ENCODE measurements at regions not wholly inside any gene's neighbourhood (a gene's known extent, or its start where the extent isn't known, plus 50 kb on each side); places are given as distances from the start of the nearest gene placed in this dataset.
A peak's percentile ranks its signal among the peaks of the same experiment; 100 is the strongest.

DNA sequence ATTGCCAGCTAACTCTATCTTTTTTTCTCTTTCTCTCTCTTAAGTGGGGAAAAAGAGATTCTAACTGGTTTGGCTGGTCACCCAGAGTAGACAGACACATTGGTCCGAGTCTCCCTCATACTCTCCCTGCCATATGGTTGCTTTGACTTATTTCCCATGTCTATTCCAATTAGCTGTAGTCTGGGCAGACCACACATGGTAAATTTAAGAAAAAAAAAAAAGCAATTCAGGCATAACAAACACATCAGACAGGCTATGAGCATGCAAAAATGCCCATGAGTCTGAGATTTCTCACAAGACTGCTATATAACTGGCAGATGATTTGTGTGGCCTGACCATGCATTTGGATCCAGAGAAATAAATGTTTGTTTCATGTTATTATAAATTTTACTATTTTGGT, 110.2 kb upstream of the FGF10 start:
- DNase-seq (ENCODE audit: low read depth in 1 of 2, low spot score in 1 of 2), result no peak
- H3K36me3 ChIP-seq, result no peaks in the 10 kb centered on the region
- H3K9me3 ChIP-seq (ENCODE audit: low read depth), result no peaks in the 10 kb centered on the region
- H3K27me3 ChIP-seq, result no peaks in the 10 kb centered on the region
- peaks cover 22% of the 10 kb centered on the region for H3K4me1 ChIP-seq (ENCODE audit: low read depth)
- TF ChIP-seq, protein P1, sequence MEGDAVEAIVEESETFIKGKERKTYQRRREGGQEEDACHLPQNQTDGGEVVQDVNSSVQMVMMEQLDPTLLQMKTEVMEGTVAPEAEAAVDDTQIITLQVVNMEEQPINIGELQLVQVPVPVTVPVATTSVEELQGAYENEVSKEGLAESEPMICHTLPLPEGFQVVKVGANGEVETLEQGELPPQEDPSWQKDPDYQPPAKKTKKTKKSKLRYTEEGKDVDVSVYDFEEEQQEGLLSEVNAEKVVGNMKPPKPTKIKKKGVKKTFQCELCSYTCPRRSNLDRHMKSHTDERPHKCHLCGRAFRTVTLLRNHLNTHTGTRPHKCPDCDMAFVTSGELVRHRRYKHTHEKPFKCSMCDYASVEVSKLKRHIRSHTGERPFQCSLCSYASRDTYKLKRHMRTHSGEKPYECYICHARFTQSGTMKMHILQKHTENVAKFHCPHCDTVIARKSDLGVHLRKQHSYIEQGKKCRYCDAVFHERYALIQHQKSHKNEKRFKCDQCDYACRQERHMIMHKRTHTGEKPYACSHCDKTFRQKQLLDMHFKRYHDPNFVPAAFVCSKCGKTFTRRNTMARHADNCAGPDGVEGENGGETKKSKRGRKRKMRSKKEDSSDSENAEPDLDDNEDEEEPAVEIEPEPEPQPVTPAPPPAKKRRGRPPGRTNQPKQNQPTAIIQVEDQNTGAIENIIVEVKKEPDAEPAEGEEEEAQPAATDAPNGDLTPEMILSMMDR (IDR thresholded peaks at IDR 0.05; ENCODE audit: low read depth, low read length), result no peak
- H3K4me3 ChIP-seq, result no peak overlapping the region
- H3K27ac ChIP-seq, result no peak overlapping the region

DNA sequence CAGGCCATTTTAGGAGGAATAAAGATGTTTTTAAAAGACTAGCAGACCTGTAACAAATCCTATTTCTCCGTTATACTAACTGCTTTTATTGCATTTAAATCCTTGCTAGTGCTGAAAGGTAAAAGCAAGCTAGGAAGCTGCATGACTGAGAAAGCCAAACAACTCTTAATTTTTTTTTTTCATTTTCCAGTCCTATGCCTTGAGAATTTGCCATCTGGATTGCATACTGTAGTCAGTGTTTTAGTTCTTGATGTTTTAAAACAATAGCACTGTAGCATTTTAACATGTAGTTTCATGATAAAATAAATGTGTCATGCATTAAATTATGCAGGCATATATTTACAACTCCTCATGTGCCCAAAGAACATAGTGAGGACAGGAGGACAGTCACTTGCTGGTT, 108.4 kb upstream of the FGF10 start:
- DNase-seq (ENCODE audit: low read depth in 1 of 2, low spot score in 1 of 2), result no peak
- Histone ChIP-seq H3K4me3 (no peak overlapping the region), H3K36me3 (no peaks in the 10 kb centered on the region), H3K27me3 (no peaks in the 10 kb centered on the region), H3K9me3 (ENCODE audit: low read depth) (no peaks in the 10 kb centered on the region), H3K4me1 (ENCODE audit: low read depth) (peaks cover 20% of the 10 kb centered on the region), H3K27ac (no peak overlapping the region)
- TF ChIP-seq, protein P1 (IDR thresholded peaks at IDR 0.05; ENCODE audit: low read depth, low read length), result no peak

DNA sequence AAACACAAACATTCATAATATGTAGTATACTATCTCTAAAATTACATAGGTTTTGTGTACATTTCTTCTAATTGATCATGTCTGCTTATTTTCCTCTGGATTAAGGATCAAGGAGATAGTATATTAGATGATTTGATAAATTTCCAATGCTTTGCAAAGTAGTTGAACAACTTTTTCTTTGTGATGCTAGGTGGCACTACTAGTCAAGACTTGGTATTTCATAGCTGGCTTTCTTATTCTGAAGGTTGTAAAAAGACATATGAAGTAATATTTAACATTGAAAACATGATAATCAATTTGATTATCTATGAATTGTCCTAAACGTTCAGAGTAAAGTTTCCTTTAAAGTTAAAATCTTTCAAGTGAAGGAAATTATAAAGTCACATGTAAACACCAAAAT, 106.1 kb upstream of the FGF10 start:
- DNase-seq (ENCODE audit: low read depth in 1 of 2, low spot score in 1 of 2), result no peak
- H3K4me3 ChIP-seq, result no peak overlapping the region
- H3K36me3 ChIP-seq, result no peaks in the 10 kb centered on the region
- H3K4me1 ChIP-seq (ENCODE audit: low read depth), result peaks cover 11% of the 10 kb centered on the region
- TF ChIP-seq, protein P1 (IDR thresholded peaks at IDR 0.05; ENCODE audit: low read depth, low read length), result no peak
- no peaks in the 10 kb centered on the region for H3K27me3 ChIP-seq
- H3K27ac ChIP-seq, result no peak overlapping the region
- no peaks in the 10 kb centered on the region for H3K9me3 ChIP-seq (ENCODE audit: low read depth)

DNA sequence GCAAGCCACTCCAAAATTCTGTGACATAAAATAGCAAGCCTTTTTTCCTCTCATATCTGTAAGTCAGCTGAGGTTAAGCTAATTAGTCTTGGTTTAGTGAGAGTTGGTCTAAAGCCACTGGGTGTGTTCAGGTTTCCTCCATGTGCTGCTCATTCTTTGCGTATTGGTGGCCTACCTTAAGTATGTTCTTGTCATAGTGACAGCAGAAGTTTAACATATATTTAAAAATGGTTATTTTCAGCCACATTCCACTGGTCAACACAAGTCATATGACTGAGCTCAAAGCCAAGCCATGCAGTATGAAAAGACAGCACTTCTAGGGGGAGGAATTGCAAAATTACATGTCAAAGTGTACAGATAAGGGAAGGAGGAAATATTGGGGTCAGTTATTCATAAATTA, 100.5 kb upstream of the FGF10 start:
- DNase-seq (ENCODE audit: low read depth in 1 of 2, low spot score in 1 of 2), result no peak
- Histone ChIP-seq H3K9me3 (ENCODE audit: low read depth) (no peaks in the 10 kb centered on the region), H3K36me3 (no peaks in the 10 kb centered on the region), H3K27ac (no peak overlapping the region), H3K4me1 (ENCODE audit: low read depth) (peaks cover 13% of the 10 kb centered on the region), H3K4me3 (no peak overlapping the region), H3K27me3 (no peaks in the 10 kb centered on the region)
- TF ChIP-seq, protein P1 (IDR thresholded peaks at IDR 0.05; ENCODE audit: low read depth, low read length), result no peak

DNA sequence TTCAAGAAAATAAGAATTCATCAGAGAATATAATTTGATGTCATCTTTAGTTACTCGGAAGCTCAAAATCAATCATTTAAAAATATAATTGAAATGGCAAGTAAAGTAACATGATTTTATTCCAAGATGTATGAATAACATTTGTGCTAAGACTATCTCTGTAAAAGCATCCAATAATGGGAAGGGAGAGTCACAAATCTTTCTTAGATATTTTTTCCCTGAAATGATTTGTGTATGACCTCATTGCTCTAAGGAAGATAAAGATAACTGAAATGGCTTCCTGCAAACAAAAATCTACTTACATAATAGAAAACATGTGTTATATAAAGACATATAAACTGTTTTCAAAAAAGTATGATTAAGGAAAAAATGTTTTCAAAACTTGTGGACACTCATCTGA, 97.4 kb upstream of the FGF10 start:
- no peak overlapping the region for H3K27ac ChIP-seq
- H3K9me3 ChIP-seq (ENCODE audit: low read depth), result no peaks in the 10 kb centered on the region
- DNase-seq (ENCODE audit: low read depth in 1 of 2, low spot score in 1 of 2), result no peak
- no peak overlapping the region for H3K4me3 ChIP-seq
- H3K4me1 ChIP-seq (ENCODE audit: low read depth), result peaks cover 13% of the 10 kb centered on the region
- TF ChIP-seq, protein P1 (IDR thresholded peaks at IDR 0.05; ENCODE audit: low read depth, low read length), result no peak
- H3K27me3 ChIP-seq, result no peaks in the 10 kb centered on the region
- H3K36me3 ChIP-seq, result no peaks in the 10 kb centered on the region

DNA sequence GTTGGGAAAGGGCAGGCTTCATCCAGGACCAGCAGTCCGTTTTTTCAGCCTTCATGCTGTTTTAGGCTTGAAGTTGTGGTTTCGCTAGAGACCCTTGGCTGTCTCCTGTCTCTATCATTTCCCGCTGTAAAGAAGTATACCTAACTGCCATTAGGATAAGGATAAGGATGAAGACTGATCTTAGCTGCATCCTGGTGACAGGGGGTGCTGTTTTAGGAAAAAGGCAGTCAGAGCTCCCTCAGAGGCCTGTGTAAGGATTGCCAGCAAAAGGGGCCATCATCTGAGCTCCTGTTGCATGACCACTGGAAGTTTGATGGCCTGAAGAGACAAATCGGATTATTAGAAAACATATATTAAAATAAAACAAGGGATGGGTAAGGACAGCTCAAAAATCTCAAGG, 64.8 kb upstream of the FGF10 start:
- TF ChIP-seq, protein P1 (IDR thresholded peaks at IDR 0.05; ENCODE audit: low read depth, low read length), result no peak
- peaks cover 18% of the 10 kb centered on the region for H3K4me1 ChIP-seq (ENCODE audit: low read depth)
- no peaks in the 10 kb centered on the region for H3K27me3 ChIP-seq
- H3K4me3 ChIP-seq, result no peak overlapping the region
- peak overlapping the region; percentile 29 for H3K27ac ChIP-seq
- H3K9me3 ChIP-seq (ENCODE audit: low read depth), result no peaks in the 10 kb centered on the region
- no peak for DNase-seq (ENCODE audit: low read depth in 1 of 2, low spot score in 1 of 2)
- no peaks in the 10 kb centered on the region for H3K36me3 ChIP-seq
